ENCODE measurements at regions not wholly inside any gene's neighbourhood (a gene's known extent, or its start where the extent isn't known, plus 50 kb on each side); places are given as distances from the start of the nearest gene placed in this dataset.

- DNase-seq = no peak
Measured at GRCh38 chr10:131425752-131426533, 114.4 kb upstream of the TCERG1L start.

- no peak for DNase-seq
Measured at GRCh38 chr10:131426534-131426898, 115.0 kb upstream of the TCERG1L start.

- no peak for DNase-seq
Measured at GRCh38 chr10:131427281-131427680, 115.8 kb upstream of the TCERG1L start.

GRCh38 chr10:131427901-131428300 lies 116.4 kb upstream of the TCERG1L start:
- DNase-seq = no peak

GRCh38 chr10:131429141-131429540 lies 117.6 kb upstream of the TCERG1L start:
- DNase-seq = no peak

GRCh38 chr10:131429942-131430341 lies 118.4 kb upstream of the TCERG1L start:
- DNase-seq = no peak

- no peak for DNase-seq
Measured at GRCh38 chr10:131430716-131431412, 119.3 kb upstream of the TCERG1L start.

GRCh38 chr10:131431533-131431932 lies 120.0 kb upstream of the TCERG1L start:
- no peak for DNase-seq

GRCh38 chr10:131431978-131432690 lies 120.6 kb upstream of the TCERG1L start:
- DNase-seq = no peak

GRCh38 chr10:131433568-131433967 lies 122.0 kb upstream of the TCERG1L start:
- no peak for DNase-seq

- DNase-seq = no peak
Measured at GRCh38 chr10:131435232-131435631, 123.7 kb upstream of the TCERG1L start.

GRCh38 chr10:131435760-131436457 lies 124.4 kb upstream of the TCERG1L start:
- DNase-seq = no peak

GRCh38 chr10:131436458-131436857 lies 124.9 kb upstream of the TCERG1L start:
- DNase-seq = no peak

- DNase-seq = no peak
Measured at GRCh38 chr10:131437556-131438475, 126.3 kb upstream of the TCERG1L start.

- DNase-seq = no peak
Measured at GRCh38 chr10:131438665-131439064, 127.1 kb upstream of the TCERG1L start.

- DNase-seq = no peak
Measured at GRCh38 chr10:131439705-131440104, 128.2 kb upstream of the TCERG1L start.

GRCh38 chr10:131440405-131441360 lies 129.2 kb upstream of the TCERG1L start:
- DNase-seq = no peak

GRCh38 chr10:131442271-131442670 lies 130.8 kb upstream of the TCERG1L start:
- no peak for DNase-seq

GRCh38 chr10:131444286-131444685 lies 132.8 kb upstream of the TCERG1L start:
- DNase-seq = no peak

GRCh38 chr10:131444862-131445461 lies 133.4 kb upstream of the TCERG1L start:
- DNase-seq = no peak

All from KG1 (cell line).